IMR-90 (cell line): ENCODE measurements at regions not wholly inside any gene's neighbourhood (a gene's known extent, or its start where the extent isn't known, plus 50 kb on each side); places are given as distances from the start of the nearest gene placed in this dataset.

Experiments used
- ATAC-seq: fragments of 200-7000 bp; cut with Tn5 transposase; 2 replicates; pipeline ENCODE4 v1.9.1; 2020; ENCODE audit warnings: low read depth, mild to moderate bottlenecking, moderate library complexity
- BruUV-seq: library from RNA; stranded (reverse); fragments of 400-500 nt; replicated peaks from 2 replicates; lab custom pipeline; 2021; lab: Mats Ljungman, UMichigan
- CTCF ChIA-PET: fragments of 300-600 bp; formaldehyde crosslinking; extraction: SDS; loops from one replicate; lab custom pipeline; 2021; ENCODE audit warnings: antibody characterized with exemption; lab: Yijun Ruan, JAX
- POLR2A ChIA-PET: fragments of 300-600 bp; sonication (Branson Sonifier 250); formaldehyde crosslinking; loops from one replicate; lab custom pipeline; 2022; ENCODE audit warnings: antibody characterized with exemption; ENCODE audit not compliant: unreplicated experiment; lab: Charles Lee
- DNase-seq: peaks from one replicate; pipeline ENCODE4 v3.0.0; 2013
- H2AFZ ChIP-seq: replicated peaks from 2 replicates; pipeline ENCODE3; 2013; ENCODE audit warnings: low read length, mild to moderate bottlenecking; ENCODE audit not compliant: poor library complexity
- H2AK5ac ChIP-seq: 2 replicates; pipeline ENCODE4 v1.6.1; 2013; ENCODE audit warnings: low read depth, low read length, inconsistent platforms
- H2AK9ac ChIP-seq: replicated peaks from 2 replicates; pipeline ENCODE3; 2013; ENCODE audit warnings: mild to moderate bottlenecking, low read depth, low read length, moderate library complexity; ENCODE audit not compliant: poor library complexity
- H2BK120ac ChIP-seq: 2 replicates; pipeline ENCODE4 v1.6.1; 2013; ENCODE audit warnings: low read depth, low read length, inconsistent platforms
- H2BK15ac ChIP-seq: 3 replicates; pipeline ENCODE4 v1.6.1; 2013; ENCODE audit warnings: low read depth, low read length, inconsistent platforms
- H2BK20ac ChIP-seq: 2 replicates; pipeline ENCODE4 v1.6.1; 2013; ENCODE audit warnings: low read depth, mild to moderate bottlenecking, inconsistent platforms, low read length, moderate library complexity
- H2BK5ac ChIP-seq: 2 replicates; pipeline ENCODE4 v1.6.1; 2013; ENCODE audit warnings: mild to moderate bottlenecking, low read depth, low read length, inconsistent platforms; ENCODE audit not compliant: poor library complexity, severe bottlenecking
- H3K14ac ChIP-seq: replicated peaks from 2 replicates; pipeline ENCODE4 v1.6.1; 2013; ENCODE audit warnings: low read depth, low read length, inconsistent platforms
- H3K18ac ChIP-seq: 2 replicates; pipeline ENCODE4 v1.6.1; 2013; ENCODE audit warnings: low read depth, low read length, control low read depth
- H3K23ac ChIP-seq: 2 replicates; pipeline ENCODE4 v1.6.1; 2013; ENCODE audit warnings: low read depth, low read length, inconsistent platforms
- H3K27ac ChIP-seq: 2 replicates; pipeline ENCODE4 v1.5.1; 2013; ENCODE audit warnings: mild to moderate bottlenecking, control low read depth, low read length; ENCODE audit not compliant: insufficient read depth
- H3K27me3 ChIP-seq: 2 replicates; pipeline ENCODE4 v1.6.1; 2013; ENCODE audit warnings: low read length; ENCODE audit not compliant: control insufficient read depth, insufficient read depth
- H3K36me3 ChIP-seq: 2 replicates; pipeline ENCODE4 v1.6.1; 2013; ENCODE audit warnings: low read length, mixed read lengths; ENCODE audit not compliant: control insufficient read depth, insufficient read depth
- H3K4ac ChIP-seq: 2 replicates; pipeline ENCODE4 v1.6.1; 2013; ENCODE audit warnings: low read depth, low read length, inconsistent platforms
- H3K4me1 ChIP-seq: 2 replicates; pipeline ENCODE4 v1.6.1; 2013; ENCODE audit warnings: low read length, mixed read lengths; ENCODE audit not compliant: control insufficient read depth, insufficient read depth
- H3K4me2 ChIP-seq: 2 replicates; pipeline ENCODE4 v1.6.1; 2013; ENCODE audit warnings: low read depth, mild to moderate bottlenecking, control low read depth, low read length, moderate library complexity
- H3K4me3 ChIP-seq: 2 replicates; pipeline ENCODE4 v1.5.1; 2013; ENCODE audit warnings: low read depth, mild to moderate bottlenecking, control low read depth, low read length, moderate library complexity; ENCODE audit not compliant: insufficient read depth
- H3K56ac ChIP-seq: 2 replicates; pipeline ENCODE4 v1.6.1; 2013; ENCODE audit warnings: low read length, inconsistent platforms; ENCODE audit not compliant: insufficient read depth; ENCODE audit errors: extremely low read depth
- H3K79me1 ChIP-seq, 2 experiments: 2 replicates each; pipeline ENCODE4 v1.6.1; 2013; ENCODE audit warnings: low read length in 2 of 2, inconsistent platforms in 1 of 2, low read depth in 1 of 2
- H3K9ac ChIP-seq: 2 replicates; pipeline ENCODE4 v1.6.1; 2013; ENCODE audit warnings: low read depth, low read length, control low read depth
- H3K9me1 ChIP-seq: 2 replicates; pipeline ENCODE4 v1.6.1; 2013; ENCODE audit warnings: low read length, inconsistent platforms; ENCODE audit not compliant: insufficient read depth
- H3K9me3 ChIP-seq: 2 replicates; pipeline ENCODE4 v1.6.1; 2013; ENCODE audit warnings: low read length; ENCODE audit not compliant: control insufficient read depth, insufficient read depth
- H4K20me1 ChIP-seq: 2 replicates; pipeline ENCODE4 v1.6.1; 2013; ENCODE audit warnings: low read length, inconsistent platforms; ENCODE audit not compliant: insufficient read depth
- H4K5ac ChIP-seq: 2 replicates; pipeline ENCODE4 v1.6.1; 2013; ENCODE audit warnings: mild to moderate bottlenecking, low read depth, low read length, control low read depth
- H4K8ac ChIP-seq, 2 experiments: 2 replicates each; pipeline ENCODE4 v1.6.1; 2013; ENCODE audit warnings: low read depth in 2 of 2, low read length in 2 of 2, control low read depth in 1 of 2, inconsistent platforms in 1 of 2
- H4K91ac ChIP-seq: 2 replicates; pipeline ENCODE4 v1.6.1; 2013; ENCODE audit warnings: low read depth, low read length, inconsistent platforms; ENCODE audit not compliant: insufficient read depth
- CEBPB ChIP-seq: IDR thresholded peaks from 2 replicates; pipeline ENCODE4 v1.6.1; 2012; ENCODE audit warnings: low read depth, low read length, improper control_type of control experiment
- MAZ ChIP-seq: IDR thresholded peaks from 2 replicates; pipeline ENCODE4 v1.6.1; 2012; ENCODE audit warnings: low read depth, mild to moderate bottlenecking, low read length, improper control_type of control experiment, moderate library complexity, borderline replicate concordance
- WGBS, 2 experiments: methylation state at CpG; one replicate each; pipeline versions ENCODE4 v1.1.5 to v1.1.7; 2013; ENCODE audit warnings: missing lambda C conversion rate in 2 of 2; ENCODE audit not compliant: insufficient read length in 1 of 2; ENCODE audit errors: extremely low coverage in 2 of 2; 5-methylcytosine and 5-hydroxymethylcytosine counted together
- dilution Hi-C: fragments of 300-500 bp; cut with HindIII; formaldehyde crosslinking; loops from one replicate; pipeline ENCODE4 v1.14.3; 2018; ENCODE audit warnings: low sequenced_read_pairs; ENCODE audit not compliant: unreplicated experiment
- in situ Hi-C: fragments of 300-500 bp; cut with MboI; formaldehyde crosslinking; loops from 3 replicates; pipeline ENCODE4 v1.14.3; 2019; ENCODE audit warnings: low sequenced_read_pairs, inconsistent platforms, mixed read lengths
- intact Hi-C: fragments of 100-400 bp; cut with micrococcal nuclease; formaldehyde crosslinking; loops from 2 replicates; pipeline ENCODE4 v1.10.0; 2022

DNA sequence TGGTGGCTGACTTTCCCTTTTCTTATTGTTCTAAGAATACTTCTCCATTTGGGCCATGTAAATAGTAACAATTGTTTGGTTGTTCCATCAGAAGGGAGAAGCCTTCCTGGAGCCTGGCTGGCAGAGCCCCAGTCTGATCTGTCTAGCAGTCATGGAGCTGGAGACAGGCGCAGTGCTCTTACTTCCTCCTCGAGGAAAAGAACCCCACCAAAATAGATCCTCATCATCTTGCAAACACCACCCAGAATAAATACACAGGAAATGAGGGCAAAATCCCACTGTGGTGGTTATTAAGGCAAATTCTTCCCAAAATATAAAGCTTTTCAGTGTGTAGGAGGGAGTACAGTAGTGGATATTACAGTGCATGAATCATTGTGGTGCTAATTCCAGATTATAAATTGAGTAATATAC lies 195.1 kb upstream of the SGK1 start:
- H3K14ac ChIP-seq: peak overlapping the region; percentile 25
- ChIA-PET POLR2A (no interaction called here), CTCF (interaction anchor here (0.8 kb wide), 1 partner anchor 32 kb away, joined by 3 read pairs; no protein-coding TSS in a partner anchor)
- no peak; the same call in 1 of the 2 replicates for ATAC-seq
- H3K4me2 ChIP-seq: peak overlapping the region; percentile 10; the same call in 1 of the 2 replicates
- H3K18ac ChIP-seq: peak overlapping the region; percentile 3; the same call in 1 of the 2 replicates
- peak overlapping the region; percentile 78; the same call in 1 of the 2 replicates for H2BK20ac ChIP-seq
- H2BK120ac ChIP-seq: peak overlapping the region; percentile 25; the same call in 1 of the 2 replicates
- H3K27me3 ChIP-seq: no peaks in the 10 kb centered on the region
- H4K20me1 ChIP-seq: no peaks in the 10 kb centered on the region
- peak overlapping the region; percentile 11 to 49; a peak in 1 of 4 replicates for H4K8ac ChIP-seq
- peak overlapping the region; percentile 55 for H2BK5ac ChIP-seq
- no CpG with 5 or more reads among the region's 2 CpGs for WGBS, 2 experiments
- peak overlapping the region; percentile 1; the same call in 1 of the 2 replicates for H3K4ac ChIP-seq
- H3K27ac ChIP-seq: 0 out of 2 replicates have a peak overlapping the region, but pooled peaks have one; percentile 17
- peak; percentile 20; the same call in 1 of the 2 replicates for TF ChIP-seq CEBPB
- TF ChIP-seq MAZ: no peak
- peak overlapping the region; percentile 7 for H2AFZ ChIP-seq
- in situ Hi-C loops (no loop called here), intact Hi-C loops (no loop called here), dilution Hi-C loops (no loop called here)
- H3K4me1 ChIP-seq: peaks cover 11% of the 10 kb centered on the region
- H2BK15ac ChIP-seq: no peak overlapping the region
- H4K91ac ChIP-seq: no peak overlapping the region
- H4K5ac ChIP-seq: no peak overlapping the region; the same call in 1 of the 2 replicates
- H3K9me3 ChIP-seq: no peaks in the 10 kb centered on the region
- H2AK5ac ChIP-seq: no peak overlapping the region
- H3K23ac ChIP-seq: peak overlapping the region; percentile 29; the same call in 1 of the 2 replicates
- H3K56ac ChIP-seq: no peak overlapping the region
- no peak overlapping the region for H3K4me3 ChIP-seq
- no peaks in the 10 kb centered on the region for H3K36me3 ChIP-seq
- no peak overlapping the region for H3K9ac ChIP-seq
- no TSS peak for BruUV-seq
- peak; percentile 31 for DNase-seq
- H3K9me1 ChIP-seq: no peaks in the 10 kb centered on the region
- no peaks in the 10 kb centered on the region for H3K79me1 ChIP-seq
- H2AK9ac ChIP-seq: no peak overlapping the region
